Ishikawa (cell line): ENCODE measurements at regions not wholly inside any gene's neighbourhood (a gene's known extent, or its start where the extent isn't known, plus 50 kb on each side); places are given as distances from the start of the nearest gene placed in this dataset.

Experiments used
- EGR1 ChIP-seq: IDR thresholded peaks from 2 replicates; pipeline ENCODE4 v1.6.1; 2012
- EP300 ChIP-seq: IDR thresholded peaks from 2 replicates; pipeline ENCODE4 v1.6.1; 2012; ENCODE audit warnings: borderline replicate concordance
- FOXM1 ChIP-seq: IDR thresholded peaks from 2 replicates; pipeline ENCODE4 v1.6.1; 2012; ENCODE audit warnings: low read depth, borderline replicate concordance
- MAX ChIP-seq: IDR thresholded peaks from 2 replicates; pipeline ENCODE4 v1.6.1; 2012
- NFIC ChIP-seq: IDR thresholded peaks from 2 replicates; pipeline ENCODE4 v1.6.1; 2012
- RAD21 ChIP-seq: IDR thresholded peaks from 2 replicates; pipeline ENCODE4 v1.6.1; 2012; ENCODE audit warnings: low read depth
- REST ChIP-seq: IDR thresholded peaks from 2 replicates; pipeline ENCODE4 v1.6.1; 2012; ENCODE audit warnings: low read depth, mild to moderate bottlenecking
- TAF1 ChIP-seq: IDR thresholded peaks from 2 replicates; pipeline ENCODE4 v1.6.1; 2012; ENCODE audit warnings: low read depth, mild to moderate bottlenecking
- TCF12 ChIP-seq: IDR thresholded peaks from 2 replicates; pipeline ENCODE4 v1.6.1; 2012; ENCODE audit warnings: low read depth
- TEAD4 ChIP-seq: IDR thresholded peaks from 2 replicates; pipeline ENCODE4 v1.6.1; 2012
- USF1 ChIP-seq: IDR thresholded peaks from 2 replicates; pipeline ENCODE4 v1.6.1; 2012
- YY1 ChIP-seq: IDR thresholded peaks from 2 replicates; pipeline ENCODE4 v1.6.1; 2012; ENCODE audit warnings: low read depth

GRCh38 chr12:87217491-87217890, 811.7 kb downstream of the C12orf50 start:
- TF ChIP-seq TAF1 (no peak), FOXM1 (no peak), REST (no peak), RAD21 (no peak), EP300 (no peak), YY1 (no peak), TEAD4 (no peak), USF1 (no peak), MAX (no peak), TCF12 (no peak), NFIC (no peak), EGR1 (no peak)
